ENCODE measurements at regions not wholly inside any gene's neighbourhood (a gene's known extent, or its start where the extent isn't known, plus 50 kb on each side); places are given as distances from the start of the nearest gene placed in this dataset.

DNA sequence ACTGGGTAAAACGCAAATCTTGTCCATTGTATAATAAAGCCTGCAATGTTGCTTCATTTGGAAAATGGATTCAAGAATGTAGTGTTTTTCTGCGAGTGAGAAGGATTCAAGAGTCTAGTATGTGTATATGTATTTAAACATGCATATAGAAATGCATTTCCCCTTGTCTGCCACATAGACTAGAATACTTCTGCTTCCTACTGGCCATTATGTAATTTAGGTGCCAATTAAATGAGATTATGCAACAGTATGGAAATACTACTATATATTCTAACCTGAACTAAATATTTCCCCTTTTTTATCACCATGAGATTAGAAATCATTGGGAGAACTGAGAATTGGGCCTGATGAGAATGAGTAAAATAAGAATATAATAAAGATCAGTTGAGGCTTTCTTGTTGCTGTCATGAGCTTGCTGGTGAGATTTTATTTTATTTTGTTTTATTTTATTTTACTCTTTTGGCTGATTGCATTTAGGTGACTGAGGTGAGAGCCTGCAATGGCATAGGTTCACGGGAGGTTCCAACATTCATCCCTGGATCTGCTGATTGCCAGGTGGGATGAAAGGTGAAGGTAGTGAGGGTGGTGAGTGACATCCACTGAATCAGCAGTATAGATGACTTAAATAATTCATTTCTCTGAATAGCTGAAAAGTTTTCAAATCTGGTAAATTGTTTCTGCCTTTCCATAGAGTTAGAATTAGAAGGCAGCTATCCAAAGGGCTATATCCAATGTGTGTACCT is 95.6 kb upstream of the SLC4A4 start:
- Histone ChIP-seq H3K27me3 (no peaks in the 10 kb centered on the region), H3K4me3 (no peak overlapping the region), H3K9me3 (replicated peaks in 1 of 3) (no peaks in the 10 kb centered on the region), H3K27ac (no peak overlapping the region), H3K4me1 (replicated peaks in 1 of 2) (no peaks in the 10 kb centered on the region), H3K36me3 (replicated peaks in 1 of 2) (no peaks in the 10 kb centered on the region)
- no peak for DNase-seq
- 86 to 87% (median 87%) methylated on average over 3 of the region's 3 CpGs for WGBS, 4 donors
- TF ChIP-seq, protein P1, sequence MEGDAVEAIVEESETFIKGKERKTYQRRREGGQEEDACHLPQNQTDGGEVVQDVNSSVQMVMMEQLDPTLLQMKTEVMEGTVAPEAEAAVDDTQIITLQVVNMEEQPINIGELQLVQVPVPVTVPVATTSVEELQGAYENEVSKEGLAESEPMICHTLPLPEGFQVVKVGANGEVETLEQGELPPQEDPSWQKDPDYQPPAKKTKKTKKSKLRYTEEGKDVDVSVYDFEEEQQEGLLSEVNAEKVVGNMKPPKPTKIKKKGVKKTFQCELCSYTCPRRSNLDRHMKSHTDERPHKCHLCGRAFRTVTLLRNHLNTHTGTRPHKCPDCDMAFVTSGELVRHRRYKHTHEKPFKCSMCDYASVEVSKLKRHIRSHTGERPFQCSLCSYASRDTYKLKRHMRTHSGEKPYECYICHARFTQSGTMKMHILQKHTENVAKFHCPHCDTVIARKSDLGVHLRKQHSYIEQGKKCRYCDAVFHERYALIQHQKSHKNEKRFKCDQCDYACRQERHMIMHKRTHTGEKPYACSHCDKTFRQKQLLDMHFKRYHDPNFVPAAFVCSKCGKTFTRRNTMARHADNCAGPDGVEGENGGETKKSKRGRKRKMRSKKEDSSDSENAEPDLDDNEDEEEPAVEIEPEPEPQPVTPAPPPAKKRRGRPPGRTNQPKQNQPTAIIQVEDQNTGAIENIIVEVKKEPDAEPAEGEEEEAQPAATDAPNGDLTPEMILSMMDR (IDR thresholded peaks at IDR 0.05) = no peak
- no peak for TF ChIP-seq POLR2A (IDR thresholded peaks at IDR 0.05)
- intact Hi-C loops (cut with DNase I) = no loop called here

DNA sequence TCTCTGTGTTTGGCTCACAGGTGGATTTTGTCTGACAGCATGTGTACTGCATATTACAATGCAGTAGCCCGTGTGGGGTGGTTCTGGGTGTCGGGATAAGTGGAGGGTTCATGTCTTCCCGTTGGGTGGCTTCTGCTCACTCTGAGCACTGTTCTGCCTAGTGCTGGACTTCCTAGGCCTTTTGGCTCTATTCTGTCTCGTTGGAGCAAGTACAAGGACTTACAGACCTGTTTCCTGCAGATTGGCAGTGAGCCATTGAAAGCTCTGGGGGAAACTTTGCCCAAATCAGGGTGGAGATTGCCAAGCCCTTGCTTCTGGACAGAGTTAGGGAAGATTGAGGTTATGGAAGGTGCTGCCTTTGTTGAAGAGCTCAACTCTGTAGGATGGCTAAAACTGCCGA is 91.1 kb upstream of the SLC4A4 start:
- no peaks in the 10 kb centered on the region for H3K36me3 ChIP-seq (replicated peaks in 1 of 2)
- no peak overlapping the region for H3K4me3 ChIP-seq
- H3K27me3 ChIP-seq = no peaks in the 10 kb centered on the region
- no peak for DNase-seq
- WGBS, 4 donors = 73 to 78% (median 76%) methylated on average over 4 to 5 of the region's 5 CpGs
- H3K27ac ChIP-seq = no peak overlapping the region
- intact Hi-C loops (cut with DNase I) = no loop called here
- H3K4me1 ChIP-seq (replicated peaks in 1 of 2) = no peaks in the 10 kb centered on the region
- TF ChIP-seq POLR2A (IDR thresholded peaks at IDR 0.05) = no peak
- TF ChIP-seq, protein P1 (IDR thresholded peaks at IDR 0.05) = no peak
- H3K9me3 ChIP-seq (replicated peaks in 1 of 3) = no peaks in the 10 kb centered on the region

DNA sequence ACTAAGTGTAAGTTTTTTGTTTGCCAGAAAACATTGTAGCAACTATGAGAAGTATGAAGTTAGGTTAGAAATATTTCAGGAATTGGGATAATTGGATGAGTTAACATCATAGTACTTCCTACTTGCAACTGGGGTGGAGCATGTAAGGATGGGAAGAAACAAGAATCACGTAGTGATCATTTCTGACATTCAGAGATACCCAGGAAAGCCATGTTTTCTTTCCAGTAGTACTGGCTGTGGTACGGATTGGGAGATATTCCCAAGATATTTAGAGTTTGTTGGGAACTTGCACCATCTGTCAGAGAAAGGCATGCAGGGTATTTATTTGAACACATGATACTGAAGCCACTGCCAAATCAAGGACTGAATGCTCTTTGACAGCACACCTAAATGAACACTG is 87.6 kb upstream of the SLC4A4 start:
- no peaks in the 10 kb centered on the region for H3K4me1 ChIP-seq (replicated peaks in 1 of 2)
- no peak overlapping the region for H3K4me3 ChIP-seq
- H3K27me3 ChIP-seq = no peaks in the 10 kb centered on the region
- intact Hi-C loops (cut with DNase I) = no loop called here
- TF ChIP-seq, protein P1 (IDR thresholded peaks at IDR 0.05) = no peak
- TF ChIP-seq POLR2A (IDR thresholded peaks at IDR 0.05) = no peak
- no peaks in the 10 kb centered on the region for H3K36me3 ChIP-seq (replicated peaks in 1 of 2)
- no peaks in the 10 kb centered on the region for H3K9me3 ChIP-seq (replicated peaks in 1 of 3)
- no peak for DNase-seq
- 48 to 64% (median 56%) methylated on average over 2 of the region's 2 CpGs for WGBS, 4 donors
- H3K27ac ChIP-seq = no peak overlapping the region

DNA sequence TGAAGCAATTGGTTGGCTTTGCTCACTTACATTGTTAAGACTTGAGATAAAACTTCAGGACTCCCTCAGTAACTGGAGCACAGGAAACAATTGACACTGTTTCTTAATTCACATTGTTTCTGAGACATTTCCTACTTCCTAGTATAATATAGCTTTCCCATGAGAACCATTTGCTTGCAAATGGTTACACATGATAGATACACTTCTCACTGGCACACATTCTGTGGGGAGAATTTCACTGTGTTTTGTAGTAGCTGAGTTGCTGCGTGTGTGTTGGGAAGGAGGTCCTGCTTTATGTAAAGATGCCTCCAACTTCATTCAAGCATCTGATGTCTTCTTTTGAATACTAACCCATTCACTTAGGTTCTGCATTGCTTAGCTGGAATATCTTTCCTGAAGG is 85.3 kb upstream of the SLC4A4 start:
- H3K9me3 ChIP-seq (replicated peaks in 1 of 3) = no peaks in the 10 kb centered on the region
- WGBS, 4 donors = 67 to 80% (median 70%) methylated on average over 1 of the region's 1 CpG
- H3K4me1 ChIP-seq (replicated peaks in 1 of 2) = no peaks in the 10 kb centered on the region

More for the DNA sequence above, 85.3 kb upstream of the SLC4A4 start:
- H3K4me3 ChIP-seq = no peak overlapping the region
- intact Hi-C loops (cut with DNase I) = no loop called here
- H3K36me3 ChIP-seq (replicated peaks in 1 of 2) = no peaks in the 10 kb centered on the region
- no peak overlapping the region for H3K27ac ChIP-seq
- no peaks in the 10 kb centered on the region for H3K27me3 ChIP-seq
- TF ChIP-seq, protein P1 (IDR thresholded peaks at IDR 0.05) = no peak
- DNase-seq = no peak
